Uterus (tissue), 3 donors: ENCODE measurements at regions not wholly inside any gene's neighbourhood (a gene's known extent, or its start where the extent isn't known, plus 50 kb on each side); places are given as distances from the start of the nearest gene placed in this dataset.

Source experiments
- DNase-seq, 2 donors: peaks; one replicate each; pipeline ENCODE4 v3.0.0-alpha.2; 2019 to 2020
- H3K27ac ChIP-seq, 2 donors: fragments of 200-600 bp; sonication (generic); 1 replicate in 1 of 2; 2 replicates in 1 of 2; pipeline ENCODE4 v1.5.1; 2016 to 2018
- H3K27me3 ChIP-seq, 2 donors: fragments of 200-600 bp; sonication (generic); one replicate each; pipeline ENCODE4 v1.5.1; 2018 to 2019; ENCODE audit warnings: control low read depth in 1 of 2
- H3K36me3 ChIP-seq, 2 donors: fragments of 200-600 bp; sonication (generic); one replicate each; pipeline ENCODE4 v1.5.1; 2019; ENCODE audit warnings: control low read depth in 1 of 2
- H3K4me1 ChIP-seq, 2 donors: fragments of 200-600 bp; sonication (generic); one replicate each; pipeline ENCODE4 v1.5.1; 2018 to 2019; ENCODE audit warnings: control low read depth in 1 of 2
- H3K4me3 ChIP-seq, 2 donors: fragments of 200-600 bp; sonication (generic); 1 replicate in 1 of 2; 2 replicates in 1 of 2; pipeline ENCODE4 v1.5.1; 2018 to 2019; ENCODE audit warnings: mild to moderate bottlenecking in 1 of 2
- H3K9me3 ChIP-seq, 2 donors: fragments of 200-600 bp; sonication (generic); one replicate each; pipeline ENCODE4 v1.5.1; 2019; ENCODE audit warnings: control low read depth in 1 of 2
- POLR2A ChIP-seq, 2 donors: fragments of 450-650 bp; IDR thresholded peaks; one replicate each; pipeline ENCODE4 v1.6.1; 2016; ENCODE audit warnings: antibody characterized with exemption in 2 of 2, mild to moderate bottlenecking in 1 of 2, moderate library complexity in 1 of 2
- intact Hi-C: fragments of 100-400 bp; cut with DNase I; formaldehyde crosslinking; loops from one replicate; pipeline ENCODE4 v1.15.1; 2023; ENCODE audit warnings: low total_unique reads
- TF ChIP-seq, protein P1 (sequence below), 4 experiments: fragments of 200-600 bp in 2 of 4; fragments of 450-650 bp in 2 of 4; sonication (generic) in 2 of 4; IDR thresholded peaks; one replicate each; pipeline ENCODE4 v1.5.1; 2016 to 2019; ENCODE audit warnings: antibody characterized with exemption in 4 of 4, mild to moderate bottlenecking in 2 of 4, moderate library complexity in 1 of 4
- donor health status: DM: yes; HTN: yes; CAD: no.

DNA sequence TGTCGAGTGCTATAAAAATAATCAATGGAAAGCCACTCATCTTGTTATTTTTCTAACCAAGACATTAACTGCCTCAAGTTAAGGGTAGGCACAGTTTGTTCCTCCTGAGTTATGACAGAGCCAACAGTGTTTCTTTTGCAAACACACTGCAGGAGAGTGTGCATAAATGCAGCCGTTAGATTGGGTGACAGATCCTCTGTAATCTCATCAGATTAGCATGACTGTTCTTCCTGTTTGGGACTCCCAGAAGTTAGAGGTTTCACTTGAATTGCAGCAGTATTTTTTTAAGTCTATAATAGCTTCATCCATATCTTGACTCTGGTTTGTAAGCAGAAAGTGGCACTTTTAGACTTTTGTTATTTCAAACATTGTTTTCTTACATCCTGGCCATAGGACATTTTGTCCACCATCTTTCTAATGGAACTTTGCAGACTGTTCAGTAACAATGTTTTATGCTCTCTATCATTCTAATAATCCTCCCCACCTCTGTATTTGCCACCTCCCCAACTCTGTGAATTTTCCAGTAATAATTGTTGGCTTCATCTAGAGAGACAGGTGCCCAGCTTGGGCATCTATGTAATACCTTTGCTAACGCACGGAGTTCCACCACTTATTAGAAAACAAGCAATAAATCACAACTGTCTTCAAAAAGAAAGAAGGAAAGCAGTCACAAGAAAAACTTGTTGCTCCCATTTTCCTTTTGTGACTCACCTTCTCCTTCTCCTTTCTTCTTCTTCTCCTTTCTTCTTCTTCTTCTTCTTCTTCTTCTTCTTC lies 560.0 kb downstream of the ADCYAP1 start:
- no peaks in the 10 kb centered on the region for H3K9me3 ChIP-seq
- intact Hi-C loops: no loop called here
- H3K27ac ChIP-seq: no peak overlapping the region

DNA sequence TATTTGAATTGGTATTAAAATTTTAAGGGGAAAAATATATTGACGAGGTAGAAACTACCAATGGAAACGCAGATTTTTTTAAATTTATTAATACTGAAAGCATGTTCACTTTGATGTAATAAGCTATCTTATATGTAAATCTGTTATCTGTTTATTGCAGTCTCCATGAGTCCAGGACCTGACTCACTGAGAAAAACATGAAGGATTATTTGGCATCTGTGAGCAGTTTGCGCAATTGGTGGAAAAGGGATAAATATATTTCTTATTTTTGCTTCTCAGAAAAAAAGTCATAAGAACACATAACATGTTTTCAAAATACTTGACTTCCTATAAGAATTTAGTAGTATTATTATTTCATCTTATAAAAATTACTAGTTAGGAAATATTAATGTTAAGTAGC lies 561.4 kb downstream of the ADCYAP1 start:
- no peak for DNase-seq
- TF ChIP-seq, protein P1, sequence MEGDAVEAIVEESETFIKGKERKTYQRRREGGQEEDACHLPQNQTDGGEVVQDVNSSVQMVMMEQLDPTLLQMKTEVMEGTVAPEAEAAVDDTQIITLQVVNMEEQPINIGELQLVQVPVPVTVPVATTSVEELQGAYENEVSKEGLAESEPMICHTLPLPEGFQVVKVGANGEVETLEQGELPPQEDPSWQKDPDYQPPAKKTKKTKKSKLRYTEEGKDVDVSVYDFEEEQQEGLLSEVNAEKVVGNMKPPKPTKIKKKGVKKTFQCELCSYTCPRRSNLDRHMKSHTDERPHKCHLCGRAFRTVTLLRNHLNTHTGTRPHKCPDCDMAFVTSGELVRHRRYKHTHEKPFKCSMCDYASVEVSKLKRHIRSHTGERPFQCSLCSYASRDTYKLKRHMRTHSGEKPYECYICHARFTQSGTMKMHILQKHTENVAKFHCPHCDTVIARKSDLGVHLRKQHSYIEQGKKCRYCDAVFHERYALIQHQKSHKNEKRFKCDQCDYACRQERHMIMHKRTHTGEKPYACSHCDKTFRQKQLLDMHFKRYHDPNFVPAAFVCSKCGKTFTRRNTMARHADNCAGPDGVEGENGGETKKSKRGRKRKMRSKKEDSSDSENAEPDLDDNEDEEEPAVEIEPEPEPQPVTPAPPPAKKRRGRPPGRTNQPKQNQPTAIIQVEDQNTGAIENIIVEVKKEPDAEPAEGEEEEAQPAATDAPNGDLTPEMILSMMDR (IDR thresholded peaks at IDR 0.05): no peak
- no peak for TF ChIP-seq POLR2A (IDR thresholded peaks at IDR 0.05)
- Histone ChIP-seq H3K27ac (no peak overlapping the region), H3K27me3 (no peaks in the 10 kb centered on the region), H3K4me1 (no peaks in the 10 kb centered on the region), H3K36me3 (no peaks in the 10 kb centered on the region), H3K9me3 (no peaks in the 10 kb centered on the region), H3K4me3 (no peak overlapping the region)
- intact Hi-C loops: no loop called here

More for the DNA sequence above, 560.0 kb downstream of the ADCYAP1 start:
- DNase-seq: no peak
- no peak for TF ChIP-seq POLR2A (IDR thresholded peaks at IDR 0.05)
- TF ChIP-seq, protein P1 (IDR thresholded peaks at IDR 0.05): no peak
- Histone ChIP-seq H3K4me3 (no peak overlapping the region), H3K27me3 (no peaks in the 10 kb centered on the region), H3K4me1 (no peaks in the 10 kb centered on the region), H3K36me3 (no peaks in the 10 kb centered on the region)

DNA sequence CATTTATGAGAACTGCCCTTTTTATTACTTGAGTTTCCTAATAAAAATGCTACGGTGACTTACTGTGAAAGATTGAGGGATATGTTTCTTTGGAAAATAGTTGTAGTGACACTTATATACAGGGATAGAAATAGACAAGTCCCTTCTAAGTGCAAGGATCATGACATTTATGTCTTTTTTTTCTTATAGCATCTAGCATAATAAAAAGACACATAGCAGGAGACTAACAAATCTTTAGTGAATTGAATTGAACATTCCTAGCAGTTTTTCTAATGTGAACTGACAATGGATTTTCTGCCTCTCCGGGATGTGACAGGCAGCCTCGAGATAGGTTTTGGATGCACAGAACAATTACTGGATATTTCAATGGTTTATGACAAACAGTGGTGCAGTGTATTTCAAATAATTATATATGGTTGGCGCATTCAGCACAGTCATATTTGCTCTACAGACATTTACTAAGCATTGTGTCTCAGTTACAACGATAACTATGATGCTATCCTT lies 562.8 kb downstream of the ADCYAP1 start:
- Histone ChIP-seq H3K4me1 (no peaks in the 10 kb centered on the region), H3K4me3 (no peak overlapping the region), H3K27ac (no peak overlapping the region), H3K27me3 (no peaks in the 10 kb centered on the region), H3K9me3 (no peaks in the 10 kb centered on the region), H3K36me3 (no peaks in the 10 kb centered on the region)
- intact Hi-C loops: no loop called here
- DNase-seq: no peak
- TF ChIP-seq, protein P1 (IDR thresholded peaks at IDR 0.05): no peak
- no peak for TF ChIP-seq POLR2A (IDR thresholded peaks at IDR 0.05)

DNA sequence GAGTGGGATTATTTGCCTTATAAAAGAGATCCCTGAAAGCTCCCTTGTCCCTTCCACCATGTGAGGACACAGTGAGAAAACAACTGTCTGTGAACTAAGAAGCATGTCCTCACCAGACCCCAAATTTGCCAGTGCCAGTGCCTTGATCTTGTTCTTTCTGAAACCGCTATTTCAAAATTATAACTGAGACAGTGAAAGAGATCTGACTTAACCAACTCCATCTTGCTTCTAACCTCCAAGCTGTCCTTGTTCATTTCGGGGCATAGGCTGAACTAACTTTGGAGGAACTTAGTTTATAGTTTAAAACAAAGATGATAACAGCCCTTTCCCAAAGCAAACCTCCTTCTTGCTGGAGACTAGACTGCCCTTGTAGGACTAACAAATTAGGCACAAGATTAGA lies 563.9 kb downstream of the ADCYAP1 start:
- H3K36me3 ChIP-seq: no peaks in the 10 kb centered on the region
- DNase-seq: no peak
- H3K27me3 ChIP-seq: no peaks in the 10 kb centered on the region
- H3K27ac ChIP-seq: no peak overlapping the region
- no peaks in the 10 kb centered on the region for H3K9me3 ChIP-seq
- TF ChIP-seq, protein P1 (IDR thresholded peaks at IDR 0.05): no peak
- TF ChIP-seq POLR2A (IDR thresholded peaks at IDR 0.05): no peak
- H3K4me1 ChIP-seq: no peaks in the 10 kb centered on the region
- no peak overlapping the region for H3K4me3 ChIP-seq
- intact Hi-C loops: no loop called here

DNA sequence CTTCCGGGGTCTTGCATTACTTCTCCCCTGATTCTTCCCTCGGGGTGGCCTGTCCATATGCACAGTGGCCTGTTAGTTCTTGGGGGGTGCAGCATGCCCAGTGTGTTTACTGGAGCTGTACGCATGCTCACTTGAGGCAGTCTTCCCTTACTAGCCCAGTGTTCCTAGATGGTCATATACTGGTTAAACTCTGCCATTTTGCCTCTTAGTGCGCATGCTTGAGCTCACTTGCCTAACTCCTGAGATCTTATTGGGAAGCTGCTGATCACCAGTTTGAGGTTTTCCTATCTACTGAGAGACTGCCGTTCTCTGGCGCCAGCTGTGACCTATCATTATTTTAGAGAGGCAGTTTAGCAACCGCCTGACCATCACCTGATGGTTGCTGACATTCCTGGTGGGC lies 571.2 kb downstream of the ADCYAP1 start:
- H3K27ac ChIP-seq: no peak overlapping the region
- H3K9me3 ChIP-seq: no peaks in the 10 kb centered on the region
- no peaks in the 10 kb centered on the region for H3K36me3 ChIP-seq
- no peak for DNase-seq
- TF ChIP-seq, protein P1 (IDR thresholded peaks at IDR 0.05): no peak
- TF ChIP-seq POLR2A (IDR thresholded peaks at IDR 0.05): no peak
- intact Hi-C loops: no loop called here
- H3K4me1 ChIP-seq: no peaks in the 10 kb centered on the region
- H3K4me3 ChIP-seq: no peak overlapping the region
- H3K27me3 ChIP-seq: no peaks in the 10 kb centered on the region
